ENCODE measurements at regions not wholly inside any gene's neighbourhood (a gene's known extent, or its start where the extent isn't known, plus 50 kb on each side); places are given as distances from the start of the nearest gene placed in this dataset.

- Histone ChIP-seq H3K9me2 (ENCODE audit: insufficient read depth) (no peaks in the 10 kb centered on the region), H3K27ac (ENCODE audit: low read depth, low read length) (no peak overlapping the region), H3K9me3 (ENCODE audit: control insufficient read depth in 1 of 2, insufficient read depth in 1 of 2, low read depth in 1 of 2, low read length in 2 of 2) (no peaks in the 10 kb centered on the region), H3K27me3 (ENCODE audit: insufficient read depth, low read length) (no peaks in the 10 kb centered on the region), H3K36me3 (ENCODE audit: control insufficient read depth in 1 of 2, insufficient read depth in 2 of 2, low read length in 2 of 2) (no peaks in the 10 kb centered on the region), H3K4me3 (replicated peaks in 1 of 2; ENCODE audit: low read depth in 1 of 2, low read length in 2 of 2) (no peak overlapping the region), H3K79me2 (ENCODE audit: insufficient read depth, low read length) (no peaks in the 10 kb centered on the region), H3K4me1 (ENCODE audit: control insufficient read depth in 1 of 2, insufficient read depth in 2 of 2, low read length in 2 of 2) (no peaks in the 10 kb centered on the region), H3K4me2 (ENCODE audit: low read length) (no peak overlapping the region), H2AFZ (ENCODE audit: low read depth, low read length, poor library complexity, severe bottlenecking) (no peak overlapping the region), H3K9ac (ENCODE audit: low read length) (no peak overlapping the region), H4K20me1 (ENCODE audit: insufficient read depth) (no peaks in the 10 kb centered on the region)
- ChIA-PET RAD21 (ENCODE audit: low non-redundant PET in 1 of 2, low total read pairs in 2 of 2, uncharacterized antibody in 2 of 2, unreplicated experiment in 2 of 2) (no interaction called here), POLR2A (no interaction called here), CTCF (no interaction called here)
- no TSS peak for BruUV-seq (replicated peaks)
- intact Hi-C loops (cut with micrococcal nuclease) = no loop called here
- ATAC-seq (no peak), DNase-seq (ENCODE audit: low read depth, low spot score) (no peak)
- TF ChIP-seq, protein P1, sequence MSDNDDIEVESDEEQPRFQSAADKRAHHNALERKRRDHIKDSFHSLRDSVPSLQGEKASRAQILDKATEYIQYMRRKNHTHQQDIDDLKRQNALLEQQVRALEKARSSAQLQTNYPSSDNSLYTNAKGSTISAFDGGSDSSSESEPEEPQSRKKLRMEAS (IDR thresholded peaks at IDR 0.05) = no peak
- no peak for TF ChIP-seq ATF3 (IDR thresholded peaks at IDR 0.05)
- TF ChIP-seq CBX3 (IDR thresholded peaks at IDR 0.05; ENCODE audit: low read depth) = no peak
- TF ChIP-seq REST (IDR thresholded peaks at IDR 0.05; ENCODE audit: low read depth) = no peak
Observed at GRCh38 chr2:105655244-105655643, 89.5 kb upstream of the NCK2 start.

- ChIA-PET POLR2A (no interaction called here), CTCF (no interaction called here), RAD21 (ENCODE audit: low non-redundant PET in 1 of 2, low total read pairs in 2 of 2, uncharacterized antibody in 2 of 2, unreplicated experiment in 2 of 2) (no interaction called here)
- Histone ChIP-seq H3K9ac (ENCODE audit: low read length) (no peak overlapping the region), H3K27me3 (ENCODE audit: insufficient read depth, low read length) (no peaks in the 10 kb centered on the region), H3K4me3 (replicated peaks in 1 of 2; ENCODE audit: low read depth in 1 of 2, low read length in 2 of 2) (no peak overlapping the region), H3K4me1 (ENCODE audit: control insufficient read depth in 1 of 2, insufficient read depth in 2 of 2, low read length in 2 of 2) (no peaks in the 10 kb centered on the region), H2AFZ (ENCODE audit: low read depth, low read length, poor library complexity, severe bottlenecking) (no peak overlapping the region), H3K9me3 (ENCODE audit: control insufficient read depth in 1 of 2, insufficient read depth in 1 of 2, low read depth in 1 of 2, low read length in 2 of 2) (no peaks in the 10 kb centered on the region), H3K36me3 (ENCODE audit: control insufficient read depth in 1 of 2, insufficient read depth in 2 of 2, low read length in 2 of 2) (no peaks in the 10 kb centered on the region), H3K27ac (ENCODE audit: low read depth, low read length) (no peak overlapping the region), H3K9me2 (ENCODE audit: insufficient read depth) (no peaks in the 10 kb centered on the region), H3K4me2 (ENCODE audit: low read length) (no peak overlapping the region), H4K20me1 (ENCODE audit: insufficient read depth) (no peaks in the 10 kb centered on the region), H3K79me2 (ENCODE audit: insufficient read depth, low read length) (no peaks in the 10 kb centered on the region)
- DNase-seq (ENCODE audit: low read depth, low spot score) (no peak), ATAC-seq (no peak)
- BruUV-seq (replicated peaks) = no TSS peak
- intact Hi-C loops (cut with micrococcal nuclease) = no loop called here
- TF ChIP-seq CBX3 (IDR thresholded peaks at IDR 0.05; ENCODE audit: low read depth) (no peak), SRF (IDR thresholded peaks at IDR 0.05; ENCODE audit: low read depth) (no peak), ELF1 (IDR thresholded peaks at IDR 0.05; ENCODE audit: borderline replicate concordance, low read depth) (no peak), ZBTB33 (IDR thresholded peaks at IDR 0.05; ENCODE audit: extremely low read depth, insufficient replicate concordance, low read length) (no peak), SIN3A (IDR thresholded peaks at IDR 0.05; ENCODE audit: low read depth) (no peak), CTCF (IDR thresholded peaks at IDR 0.05 in 2 of 3, conservative IDR thresholded peaks at IDR 0.05 in 1 of 3; ENCODE audit: borderline replicate concordance in 1 of 3, insufficient read depth in 1 of 3, low read depth in 2 of 3, low read length in 2 of 3) (no peak), EGR1 (IDR thresholded peaks at IDR 0.05; ENCODE audit: low read depth) (no peak), ZFX (IDR thresholded peaks at IDR 0.05) (no peak), ATF3 (IDR thresholded peaks at IDR 0.05) (no peak)
Observed at GRCh38 chr2:105654474-105655004, 90.2 kb upstream of the NCK2 start.

Measured in HCT116 (cell line).